HepG2 (cell line): ENCODE measurements at regions not wholly inside any gene's neighbourhood (a gene's known extent, or its start where the extent isn't known, plus 50 kb on each side); places are given as distances from the start of the nearest gene placed in this dataset.

ENCODE experiments used
- PCBP1 ChIP-seq: fragments of 200-400 bp; formaldehyde crosslinking; IDR thresholded peaks from 2 replicates; pipeline ENCODE4 v1.6.1; 2017; ENCODE audit warnings: mild to moderate bottlenecking, low read depth, low read length, borderline replicate concordance
- PPARG ChIP-seq: conservative IDR thresholded peaks from 2 replicates; pipeline ENCODE4 v1.6.1; 2016; ENCODE audit warnings: missing biosample characterization, missing genetic modification reagents
- TCF7L2 ChIP-seq: IDR thresholded peaks from 2 replicates; pipeline ENCODE4 v1.6.1; 2011; ENCODE audit warnings: mild to moderate bottlenecking, low read depth, low read length, moderate library complexity
- ZKSCAN1 ChIP-seq: fragments of 150-350 bp; IDR thresholded peaks from 2 replicates; pipeline ENCODE4 v1.6.1; 2014; ENCODE audit warnings: low read length
- ZZZ3 ChIP-seq: sonication (generic); formaldehyde crosslinking; IDR thresholded peaks from 2 replicates; pipeline ENCODE4 v1.4.0; 2020; ENCODE audit warnings: missing genetic modification reagents, mild to moderate bottlenecking, borderline replicate concordance
- TF ChIP-seq, protein P1 (sequence below): sonication (generic); formaldehyde crosslinking; IDR thresholded peaks from 2 replicates; pipeline ENCODE4 v1.4.0; 2020; ENCODE audit warnings: missing genetic modification reagents
- TF ChIP-seq, protein P2 (sequence below), 2 experiments: fragments of 450-650 bp in 1 of 2; sonication (generic) in 1 of 2; formaldehyde crosslinking in 1 of 2; IDR thresholded peaks; 2 replicates each; pipeline versions ENCODE4 v1.6.1 to v1.8.0; 2016 to 2022; ENCODE audit warnings: antibody characterized with exemption in 1 of 2, mild to moderate bottlenecking in 1 of 2, missing genetic modification reagents in 1 of 2
- TF ChIP-seq, protein P3 (sequence below): IDR thresholded peaks from 2 replicates; pipeline ENCODE4 v1.6.1; 2016; ENCODE audit warnings: low read depth, missing genetic modification reagents, missing compliant biosample characterization

DNA sequence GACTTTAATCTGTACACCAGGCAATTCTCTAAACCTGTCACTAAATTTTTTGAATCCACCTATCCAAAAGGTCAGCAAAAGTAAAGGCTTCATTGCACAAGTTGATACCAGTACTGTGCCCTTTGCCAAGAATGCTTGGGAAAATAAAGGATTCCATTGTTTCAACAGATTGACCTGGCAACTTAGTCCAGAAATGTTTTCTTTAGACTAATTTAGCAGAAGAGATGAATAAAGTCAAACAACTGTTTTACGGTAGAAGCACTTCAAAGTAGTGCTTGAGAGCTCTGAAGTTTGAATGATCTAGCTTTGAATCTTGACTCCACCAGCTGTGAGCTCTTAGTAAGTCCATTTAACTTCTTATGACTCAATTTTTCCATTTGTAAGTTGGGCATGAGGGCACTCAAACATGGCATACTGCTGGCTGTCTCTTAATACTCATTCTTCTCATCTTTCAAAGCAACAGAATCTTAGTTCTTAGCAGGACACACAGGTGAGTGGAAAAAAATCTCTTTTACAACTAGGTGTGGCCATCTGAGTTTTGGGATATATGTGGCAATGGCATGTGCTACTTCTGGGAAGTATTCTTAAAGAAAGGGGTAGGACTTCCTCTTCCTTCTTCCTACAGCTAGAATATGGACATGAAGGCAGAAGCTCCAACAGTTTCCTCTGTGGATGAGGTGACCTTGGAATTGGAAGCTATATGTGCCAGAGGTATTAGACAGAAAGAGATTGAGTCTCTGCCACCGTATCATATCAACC is 55.9 kb upstream of the LOC128125822 start (continued):
- TF ChIP-seq, protein P1, sequence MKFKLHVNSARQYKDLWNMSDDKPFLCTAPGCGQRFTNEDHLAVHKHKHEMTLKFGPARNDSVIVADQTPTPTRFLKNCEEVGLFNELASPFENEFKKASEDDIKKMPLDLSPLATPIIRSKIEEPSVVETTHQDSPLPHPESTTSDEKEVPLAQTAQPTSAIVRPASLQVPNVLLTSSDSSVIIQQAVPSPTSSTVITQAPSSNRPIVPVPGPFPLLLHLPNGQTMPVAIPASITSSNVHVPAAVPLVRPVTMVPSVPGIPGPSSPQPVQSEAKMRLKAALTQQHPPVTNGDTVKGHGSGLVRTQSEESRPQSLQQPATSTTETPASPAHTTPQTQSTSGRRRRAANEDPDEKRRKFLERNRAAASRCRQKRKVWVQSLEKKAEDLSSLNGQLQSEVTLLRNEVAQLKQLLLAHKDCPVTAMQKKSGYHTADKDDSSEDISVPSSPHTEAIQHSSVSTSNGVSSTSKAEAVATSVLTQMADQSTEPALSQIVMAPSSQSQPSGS (CRISPR knock-in tag) = peak; percentile 47; the same call in 1 of the 2 replicates
- TF ChIP-seq PCBP1 (no peak), ZZZ3 (no peak), ZKSCAN1 (peak; percentile 83), PPARG (CRISPR knock-in tag) (peak; percentile 96), TCF7L2 (peak; percentile 87)
- TF ChIP-seq, protein P2, sequence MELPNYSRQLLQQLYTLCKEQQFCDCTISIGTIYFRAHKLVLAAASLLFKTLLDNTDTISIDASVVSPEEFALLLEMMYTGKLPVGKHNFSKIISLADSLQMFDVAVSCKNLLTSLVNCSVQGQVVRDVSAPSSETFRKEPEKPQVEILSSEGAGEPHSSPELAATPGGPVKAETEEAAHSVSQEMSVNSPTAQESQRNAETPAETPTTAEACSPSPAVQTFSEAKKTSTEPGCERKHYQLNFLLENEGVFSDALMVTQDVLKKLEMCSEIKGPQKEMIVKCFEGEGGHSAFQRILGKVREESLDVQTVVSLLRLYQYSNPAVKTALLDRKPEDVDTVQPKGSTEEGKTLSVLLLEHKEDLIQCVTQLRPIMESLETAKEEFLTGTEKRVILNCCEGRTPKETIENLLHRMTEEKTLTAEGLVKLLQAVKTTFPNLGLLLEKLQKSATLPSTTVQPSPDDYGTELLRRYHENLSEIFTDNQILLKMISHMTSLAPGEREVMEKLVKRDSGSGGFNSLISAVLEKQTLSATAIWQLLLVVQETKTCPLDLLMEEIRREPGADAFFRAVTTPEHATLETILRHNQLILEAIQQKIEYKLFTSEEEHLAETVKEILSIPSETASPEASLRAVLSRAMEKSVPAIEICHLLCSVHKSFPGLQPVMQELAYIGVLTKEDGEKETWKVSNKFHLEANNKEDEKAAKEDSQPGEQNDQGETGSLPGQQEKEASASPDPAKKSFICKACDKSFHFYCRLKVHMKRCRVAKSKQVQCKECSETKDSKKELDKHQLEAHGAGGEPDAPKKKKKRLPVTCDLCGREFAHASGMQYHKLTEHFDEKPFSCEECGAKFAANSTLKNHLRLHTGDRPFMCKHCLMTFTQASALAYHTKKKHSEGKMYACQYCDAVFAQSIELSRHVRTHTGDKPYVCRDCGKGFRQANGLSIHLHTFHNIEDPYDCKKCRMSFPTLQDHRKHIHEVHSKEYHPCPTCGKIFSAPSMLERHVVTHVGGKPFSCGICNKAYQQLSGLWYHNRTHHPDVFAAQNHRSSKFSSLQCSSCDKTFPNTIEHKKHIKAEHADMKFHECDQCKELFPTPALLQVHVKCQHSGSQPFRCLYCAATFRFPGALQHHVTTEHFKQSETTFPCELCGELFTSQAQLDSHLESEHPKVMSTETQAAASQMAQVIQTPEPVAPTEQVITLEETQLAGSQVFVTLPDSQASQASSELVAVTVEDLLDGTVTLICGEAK (IDR thresholded peaks at IDR 0.05) = no peak
- TF ChIP-seq, protein P2 (CRISPR knock-in tag; IDR thresholded peaks at IDR 0.05) = peak; percentile 72; the same call in 1 of the 2 replicates
- TF ChIP-seq, protein P3, sequence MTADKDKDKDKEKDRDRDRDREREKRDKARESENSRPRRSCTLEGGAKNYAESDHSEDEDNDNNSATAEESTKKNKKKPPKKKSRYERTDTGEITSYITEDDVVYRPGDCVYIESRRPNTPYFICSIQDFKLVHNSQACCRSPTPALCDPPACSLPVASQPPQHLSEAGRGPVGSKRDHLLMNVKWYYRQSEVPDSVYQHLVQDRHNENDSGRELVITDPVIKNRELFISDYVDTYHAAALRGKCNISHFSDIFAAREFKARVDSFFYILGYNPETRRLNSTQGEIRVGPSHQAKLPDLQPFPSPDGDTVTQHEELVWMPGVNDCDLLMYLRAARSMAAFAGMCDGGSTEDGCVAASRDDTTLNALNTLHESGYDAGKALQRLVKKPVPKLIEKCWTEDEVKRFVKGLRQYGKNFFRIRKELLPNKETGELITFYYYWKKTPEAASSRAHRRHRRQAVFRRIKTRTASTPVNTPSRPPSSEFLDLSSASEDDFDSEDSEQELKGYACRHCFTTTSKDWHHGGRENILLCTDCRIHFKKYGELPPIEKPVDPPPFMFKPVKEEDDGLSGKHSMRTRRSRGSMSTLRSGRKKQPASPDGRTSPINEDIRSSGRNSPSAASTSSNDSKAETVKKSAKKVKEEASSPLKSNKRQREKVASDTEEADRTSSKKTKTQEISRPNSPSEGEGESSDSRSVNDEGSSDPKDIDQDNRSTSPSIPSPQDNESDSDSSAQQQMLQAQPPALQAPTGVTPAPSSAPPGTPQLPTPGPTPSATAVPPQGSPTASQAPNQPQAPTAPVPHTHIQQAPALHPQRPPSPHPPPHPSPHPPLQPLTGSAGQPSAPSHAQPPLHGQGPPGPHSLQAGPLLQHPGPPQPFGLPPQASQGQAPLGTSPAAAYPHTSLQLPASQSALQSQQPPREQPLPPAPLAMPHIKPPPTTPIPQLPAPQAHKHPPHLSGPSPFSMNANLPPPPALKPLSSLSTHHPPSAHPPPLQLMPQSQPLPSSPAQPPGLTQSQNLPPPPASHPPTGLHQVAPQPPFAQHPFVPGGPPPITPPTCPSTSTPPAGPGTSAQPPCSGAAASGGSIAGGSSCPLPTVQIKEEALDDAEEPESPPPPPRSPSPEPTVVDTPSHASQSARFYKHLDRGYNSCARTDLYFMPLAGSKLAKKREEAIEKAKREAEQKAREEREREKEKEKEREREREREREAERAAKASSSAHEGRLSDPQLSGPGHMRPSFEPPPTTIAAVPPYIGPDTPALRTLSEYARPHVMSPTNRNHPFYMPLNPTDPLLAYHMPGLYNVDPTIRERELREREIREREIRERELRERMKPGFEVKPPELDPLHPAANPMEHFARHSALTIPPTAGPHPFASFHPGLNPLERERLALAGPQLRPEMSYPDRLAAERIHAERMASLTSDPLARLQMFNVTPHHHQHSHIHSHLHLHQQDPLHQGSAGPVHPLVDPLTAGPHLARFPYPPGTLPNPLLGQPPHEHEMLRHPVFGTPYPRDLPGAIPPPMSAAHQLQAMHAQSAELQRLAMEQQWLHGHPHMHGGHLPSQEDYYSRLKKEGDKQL = peak; percentile 94
